H1 (cell line): ENCODE measurements at regions not wholly inside any gene's neighbourhood (a gene's known extent, or its start where the extent isn't known, plus 50 kb on each side); places are given as distances from the start of the nearest gene placed in this dataset.
"Not testable (repeated sequence)": the region's sequence is repeated elsewhere in the genome, so short reads cannot be mapped to it uniquely, and the experiment has no call there.

ENCODE experiments used
- CTCF ChIA-PET: fragments of 300-600 bp; sonication (Branson Sonifier 250); formaldehyde crosslinking; loops from one replicate; lab custom pipeline; 2021; ENCODE audit not compliant: partially characterized antibody; lab: Charles Lee
- POLR2A ChIA-PET: fragments of 300-600 bp; sonication (Branson Sonifier 250); formaldehyde crosslinking; loops from one replicate; lab custom pipeline; 2021; ENCODE audit warnings: inconsistent platforms; ENCODE audit not compliant: partially characterized antibody; lab: Charles Lee
- DNase-seq, 2 experiments: peaks; one replicate each; pipeline versions ENCODE4 v3.0.0 to v3.0.0-alpha.2; 2010 to 2022; ENCODE audit warnings: low spot score in 2 of 2, low read depth in 1 of 2, mixed read lengths in 1 of 2
- FAIRE-seq: peaks from 2 replicates; lab custom pipeline; 2011; peaks lifted over from hg19 to GRCh38; lab: Jason Lieb, UNC
- H2AFZ ChIP-seq: 2 replicates; pipeline ENCODE4 v1.8.1; 2012; ENCODE audit warnings: low read length, inconsistent platforms
- H2AK5ac ChIP-seq: 2 replicates; pipeline ENCODE4 v1.6.1; 2013; ENCODE audit warnings: low read depth, low read length
- H2BK120ac ChIP-seq: replicated peaks from 2 replicates; pipeline ENCODE3; 2013; ENCODE audit warnings: low read depth, low read length, inconsistent platforms
- H2BK12ac ChIP-seq: 2 replicates; pipeline ENCODE4 v1.6.1; 2013; ENCODE audit warnings: low read depth, low read length
- H2BK15ac ChIP-seq: 2 replicates; pipeline ENCODE4 v1.6.1; 2013; ENCODE audit warnings: low read length
- H2BK20ac ChIP-seq: 2 replicates; pipeline ENCODE4 v1.6.1; 2013; ENCODE audit warnings: low read length
- H2BK5ac ChIP-seq: 2 replicates; pipeline ENCODE4 v1.6.1; 2013; ENCODE audit warnings: low read depth, low read length
- H3K14ac ChIP-seq: 2 replicates; pipeline ENCODE4 v1.6.1; 2013; ENCODE audit warnings: inconsistent platforms; ENCODE audit not compliant: insufficient read length
- H3K18ac ChIP-seq: 2 replicates; pipeline ENCODE4 v1.6.1; 2013; ENCODE audit warnings: low read length; ENCODE audit errors: extremely low read depth
- H3K23ac ChIP-seq: 2 replicates; pipeline ENCODE4 v1.6.1; 2013; ENCODE audit warnings: inconsistent platforms; ENCODE audit not compliant: insufficient read length
- H3K23me2 ChIP-seq: 2 replicates; pipeline ENCODE4 v1.6.1; 2013; ENCODE audit warnings: low read depth, low read length
- H3K27ac ChIP-seq: 2 replicates; pipeline ENCODE4 v1.6.1; 2011; ENCODE audit warnings: low read depth, low read length, inconsistent platforms
- H3K27me3 ChIP-seq, 4 experiments: replicated peaks in 1 of 4; 1 replicate in 1 of 4; 2 replicates in 3 of 4; pipeline versions ENCODE4 v1.6.1 to v1.8.1; 2011 to 2013; ENCODE audit warnings: low read length in 3 of 4, mild to moderate bottlenecking in 3 of 4, inconsistent platforms in 2 of 4, mixed read lengths in 2 of 4, moderate library complexity in 1 of 4; ENCODE audit not compliant: control insufficient read depth in 3 of 4, insufficient read depth in 3 of 4; ENCODE audit errors: extremely low read depth in 1 of 4
- H3K36me3 ChIP-seq, 4 experiments: 2 replicates each; pipeline versions ENCODE4 v1.6.1 to v1.8.1; 2011 to 2013; ENCODE audit warnings: mild to moderate bottlenecking in 4 of 4, low read length in 3 of 4, moderate library complexity in 2 of 4, control low read depth in 1 of 4, inconsistent platforms in 1 of 4; ENCODE audit not compliant: insufficient read depth in 4 of 4, control insufficient read depth in 2 of 4
- H3K4ac ChIP-seq: replicated peaks from 2 replicates; pipeline ENCODE3; 2013; ENCODE audit warnings: low read length, low read depth, mixed read lengths, inconsistent platforms; ENCODE audit not compliant: insufficient read length
- H3K4me1 ChIP-seq, 4 experiments: replicated peaks in 1 of 4; 1 replicate in 1 of 4; 2 replicates in 3 of 4; pipeline versions ENCODE4 v1.6.1 to v1.8.1; 2011 to 2013; ENCODE audit warnings: low read length in 3 of 4, inconsistent platforms in 2 of 4, mixed read lengths in 1 of 4; ENCODE audit not compliant: insufficient read depth in 4 of 4, control insufficient read depth in 3 of 4
- H3K4me2 ChIP-seq, 2 experiments: 2 replicates each; pipeline versions ENCODE4 v1.6.1 to v1.8.1; 2011 to 2013; ENCODE audit warnings: low read depth in 2 of 2, low read length in 2 of 2, control low read depth in 1 of 2, inconsistent platforms in 1 of 2, mild to moderate bottlenecking in 1 of 2; ENCODE audit not compliant: insufficient read depth in 1 of 2
- H3K4me3 ChIP-seq, 4 experiments: fragments of 200-600, 300-600 bp in 1 of 4; sonication (generic), shearing (Covaris generic), sonication (Bioruptor Twin) in 1 of 4; 2 replicates each; pipeline versions ENCODE4 v1.5.1 to v1.8.1; 2011 to 2016; ENCODE audit warnings: low read length in 4 of 4, low read depth in 3 of 4, control low read depth in 2 of 4, inconsistent platforms in 2 of 4, mild to moderate bottlenecking in 2 of 4, mixed read lengths in 1 of 4, moderate library complexity in 1 of 4; ENCODE audit not compliant: insufficient read depth in 2 of 4; ENCODE audit errors: extremely low read depth in 1 of 4
- H3K56ac ChIP-seq: replicated peaks from 2 replicates; pipeline ENCODE3; 2013; ENCODE audit warnings: low read depth, mild to moderate bottlenecking, mixed read lengths, low read length, inconsistent platforms; ENCODE audit not compliant: insufficient read length
- H3K79me1 ChIP-seq: 2 replicates; pipeline ENCODE4 v1.6.1; 2013; ENCODE audit warnings: low read depth, low read length, control low read depth
- H3K79me2 ChIP-seq, 2 experiments: 2 replicates each; pipeline versions ENCODE4 v1.6.1 to v1.8.1; 2012 to 2013; ENCODE audit warnings: low read length in 2 of 2, mild to moderate bottlenecking in 2 of 2, inconsistent platforms in 1 of 2; ENCODE audit not compliant: insufficient read depth in 2 of 2, control insufficient read depth in 1 of 2
- H3K9ac ChIP-seq, 4 experiments: replicated peaks in 1 of 4; 1 replicate in 1 of 4; 2 replicates in 3 of 4; pipeline versions ENCODE4 v1.6.1 to v1.8.1; 2011 to 2013; ENCODE audit warnings: low read depth in 3 of 4, low read length in 3 of 4, control low read depth in 2 of 4, mild to moderate bottlenecking in 2 of 4, moderate library complexity in 2 of 4, inconsistent platforms in 1 of 4; ENCODE audit errors: extremely low read depth in 1 of 4
- H3K9me3 ChIP-seq, 2 experiments: 2 replicates each; pipeline versions ENCODE4 v1.6.1 to v1.8.1; 2012 to 2013; ENCODE audit warnings: mild to moderate bottlenecking in 2 of 2, moderate library complexity in 2 of 2, control low read depth in 1 of 2, inconsistent platforms in 1 of 2, low read depth in 1 of 2, low read length in 1 of 2, mixed read lengths in 1 of 2; ENCODE audit not compliant: insufficient read depth in 2 of 2
- H4K20me1 ChIP-seq, 2 experiments: replicated peaks in 1 of 2; 2 replicates each; pipeline versions ENCODE3 to v1.8.1; 2011 to 2013; ENCODE audit warnings: inconsistent platforms in 2 of 2, low read length in 2 of 2, mild to moderate bottlenecking in 1 of 2; ENCODE audit not compliant: insufficient read depth in 2 of 2, control insufficient read depth in 1 of 2
- H4K5ac ChIP-seq: 2 replicates; pipeline ENCODE4 v1.6.1; 2013; ENCODE audit warnings: low read length, low read depth, mixed read lengths, inconsistent platforms; ENCODE audit not compliant: insufficient read length
- H4K8ac ChIP-seq: 2 replicates; pipeline ENCODE4 v1.8.0; 2013; ENCODE audit warnings: mild to moderate bottlenecking, moderate library complexity, low read length, inconsistent platforms; ENCODE audit not compliant: insufficient read depth; ENCODE audit errors: extremely low read depth
- H4K91ac ChIP-seq: replicated peaks from 2 replicates; pipeline ENCODE3; 2013; ENCODE audit warnings: low read length, mixed read lengths, inconsistent platforms; ENCODE audit not compliant: insufficient read length
- WGBS, 2 experiments: shearing (Covaris generic) in 1 of 2; methylation state at CpG; one replicate each; pipeline versions ENCODE4 v1.1.6 to v1.1.7; 2013 to 2015; ENCODE audit warnings: low lambda C conversion rate in 2 of 2, mixed read lengths in 2 of 2, inconsistent platforms in 1 of 2, low coverage in 1 of 2, missing lambda C conversion rate in 1 of 2; ENCODE audit not compliant: insufficient replicate concordance in 2 of 2, insufficient coverage in 1 of 2, insufficient read length in 1 of 2; ENCODE audit errors: extremely low coverage in 1 of 2, missing lambda C conversion rate in 1 of 2; 5-methylcytosine and 5-hydroxymethylcytosine counted together

GRCh38 chr21:6486821-6487220 is 4034.6 kb upstream of the TPTE start:
- H2AFZ ChIP-seq, H2AK5ac ChIP-seq, H3K9me3 ChIP-seq, H3K27ac ChIP-seq, H3K18ac ChIP-seq, H2BK12ac ChIP-seq, H2BK20ac ChIP-seq, H3K79me1 ChIP-seq, H3K79me2 ChIP-seq, H3K56ac ChIP-seq, CTCF ChIA-PET, H2BK120ac ChIP-seq, H4K8ac ChIP-seq, H4K91ac ChIP-seq, H3K23ac ChIP-seq, H3K4me2 ChIP-seq, H3K4me1 ChIP-seq, FAIRE-seq, H3K27me3 ChIP-seq, DNase-seq, H2BK5ac ChIP-seq, H3K14ac ChIP-seq, H3K9ac ChIP-seq, H3K36me3 ChIP-seq, POLR2A ChIA-PET, H4K20me1 ChIP-seq, H3K23me2 ChIP-seq, H4K5ac ChIP-seq, H2BK15ac ChIP-seq, H3K4ac ChIP-seq, H3K4me3 ChIP-seq: not testable (repeated sequence)
- no CpG with 5 or more reads among the region's 26 CpGs for WGBS, 2 experiments

GRCh38 chr21:6492691-6493090 is 4028.7 kb upstream of the TPTE start:
- H3K4me2 ChIP-seq, H3K79me2 ChIP-seq, H3K27me3 ChIP-seq, H2AFZ ChIP-seq, H3K23ac ChIP-seq, H2BK20ac ChIP-seq, H4K8ac ChIP-seq, H3K23me2 ChIP-seq, H3K14ac ChIP-seq, H3K9ac ChIP-seq, FAIRE-seq, H4K5ac ChIP-seq, H3K18ac ChIP-seq, H2AK5ac ChIP-seq, H3K27ac ChIP-seq, H3K9me3 ChIP-seq, H4K20me1 ChIP-seq, H3K4me3 ChIP-seq, H3K36me3 ChIP-seq, DNase-seq, H3K4me1 ChIP-seq, H2BK12ac ChIP-seq, H2BK120ac ChIP-seq, H3K79me1 ChIP-seq, H2BK15ac ChIP-seq, H3K56ac ChIP-seq, H2BK5ac ChIP-seq, H3K4ac ChIP-seq, CTCF ChIA-PET, H4K91ac ChIP-seq, POLR2A ChIA-PET: not testable (repeated sequence)
- no CpG with 5 or more reads among the region's 8 CpGs for WGBS, 2 experiments
